ENCODE measurements at regions not wholly inside any gene's neighbourhood (a gene's known extent, or its start where the extent isn't known, plus 50 kb on each side); places are given as distances from the start of the nearest gene placed in this dataset.

- no peak for DNase-seq (ENCODE audit: extremely low spot score, unreplicated experiment)
Observed at GRCh38 chr2:34307636-34308035, 708.5 kb upstream of the FAM98A start.

GRCh38 chr2:34306745-34307144, 707.6 kb upstream of the FAM98A start:
- Mint-ChIP-seq H3K4me3 (no peak overlapping the region), H3K27me3 (peaks cover 3% of the 10 kb centered on the region), H3K36me3 (no peaks in the 10 kb centered on the region), H3K27ac (no peak overlapping the region), H3K9me3 (no peaks in the 10 kb centered on the region), H3K4me1 (ENCODE audit: unreplicated experiment) (no peaks in the 10 kb centered on the region)
- no peak for TF ChIP-seq CTCF (conservative IDR thresholded peaks at IDR 0.05)
- DNase-seq (ENCODE audit: extremely low spot score, unreplicated experiment), result no peak

More at GRCh38 chr2:34307636-34308035, 708.5 kb upstream of the FAM98A start:
- Mint-ChIP-seq H3K4me1 (ENCODE audit: unreplicated experiment) (no peaks in the 10 kb centered on the region), H3K4me3 (no peak overlapping the region), H3K27me3 (peaks cover 3% of the 10 kb centered on the region), H3K9me3 (no peaks in the 10 kb centered on the region), H3K36me3 (no peaks in the 10 kb centered on the region), H3K27ac (no peak overlapping the region)
- TF ChIP-seq CTCF (conservative IDR thresholded peaks at IDR 0.05), result no peak

- H3K27me3 Mint-ChIP-seq, result peaks cover 3% of the 10 kb centered on the region
- no peaks in the 10 kb centered on the region for H3K4me1 Mint-ChIP-seq (ENCODE audit: unreplicated experiment)
- H3K36me3 Mint-ChIP-seq, result no peaks in the 10 kb centered on the region
- TF ChIP-seq CTCF (conservative IDR thresholded peaks at IDR 0.05), result no peak
- H3K4me3 Mint-ChIP-seq, result no peak overlapping the region
- no peak for DNase-seq (ENCODE audit: extremely low spot score, unreplicated experiment)
- no peak overlapping the region for H3K27ac Mint-ChIP-seq
- H3K9me3 Mint-ChIP-seq, result no peaks in the 10 kb centered on the region
Observed at GRCh38 chr2:34305587-34305986, 706.5 kb upstream of the FAM98A start.

GRCh38 chr2:34294961-34295360, 695.9 kb upstream of the FAM98A start:
- no peak overlapping the region for H3K4me3 Mint-ChIP-seq

GRCh38 chr2:34291076-34291475, 692.0 kb upstream of the FAM98A start:
- Mint-ChIP-seq H3K27ac (no peak overlapping the region), H3K4me1 (ENCODE audit: unreplicated experiment) (no peaks in the 10 kb centered on the region), H3K36me3 (no peaks in the 10 kb centered on the region), H3K9me3 (no peaks in the 10 kb centered on the region), H3K4me3 (no peak overlapping the region), H3K27me3 (no peaks in the 10 kb centered on the region)
- no peak for TF ChIP-seq CTCF (conservative IDR thresholded peaks at IDR 0.05)
- DNase-seq (ENCODE audit: extremely low spot score, unreplicated experiment), result no peak

More at GRCh38 chr2:34294961-34295360, 695.9 kb upstream of the FAM98A start:
- TF ChIP-seq CTCF (conservative IDR thresholded peaks at IDR 0.05), result no peak
- Mint-ChIP-seq H3K9me3 (no peaks in the 10 kb centered on the region), H3K27me3 (no peaks in the 10 kb centered on the region), H3K27ac (no peak overlapping the region), H3K36me3 (no peaks in the 10 kb centered on the region), H3K4me1 (ENCODE audit: unreplicated experiment) (no peaks in the 10 kb centered on the region)
- DNase-seq (ENCODE audit: extremely low spot score, unreplicated experiment), result no peak

- Mint-ChIP-seq H3K4me1 (ENCODE audit: unreplicated experiment) (no peaks in the 10 kb centered on the region), H3K4me3 (no peak overlapping the region), H3K27me3 (no peaks in the 10 kb centered on the region), H3K27ac (no peak overlapping the region), H3K9me3 (no peaks in the 10 kb centered on the region), H3K36me3 (no peaks in the 10 kb centered on the region)
- TF ChIP-seq CTCF (conservative IDR thresholded peaks at IDR 0.05), result no peak
- no peak for DNase-seq (ENCODE audit: extremely low spot score, unreplicated experiment)
Observed at GRCh38 chr2:34288016-34288415, 688.9 kb upstream of the FAM98A start.
